HepG2 (cell line): ENCODE measurements at regions not wholly inside any gene's neighbourhood (a gene's known extent, or its start where the extent isn't known, plus 50 kb on each side); places are given as distances from the start of the nearest gene placed in this dataset.

Experiments used
- ATAC-seq: fragments of 200-7000 bp; cut with Tn5 transposase; 3 replicates; pipeline ENCODE4 v1.9.1; 2020; ENCODE audit warnings: mild to moderate bottlenecking, moderate library complexity
- BruUV-seq: library from RNA; stranded (reverse); fragments of 400-500 nt; replicated peaks from 2 replicates; lab custom pipeline; 2021; lab: Mats Ljungman, UMichigan
- CTCF ChIA-PET: fragments of 300-600 bp; formaldehyde crosslinking; extraction: SDS; loops from one replicate; lab custom pipeline; 2021; ENCODE audit warnings: low total read pairs, inconsistent platforms, low intra/inter-chr PET ratio; lab: Yijun Ruan, JAX
- POLR2A ChIA-PET: fragments of 350-600 bp; sonication (Branson Sonifier 250); formaldehyde crosslinking; loops from one replicate; lab custom pipeline; 2020; ENCODE audit warnings: antibody characterized with exemption, inconsistent platforms; lab: Yijun Ruan, JAX
- DNase-seq: peaks from one replicate; pipeline ENCODE4 v3.0.0-alpha.2; 2015; ENCODE audit warnings: low spot score
- FAIRE-seq: peaks from 3 replicates; lab custom pipeline; 2011; peaks lifted over from hg19 to GRCh38; lab: Jason Lieb, UNC
- H2AFZ ChIP-seq: one replicate; pipeline ENCODE4 v1.6.1; 2011; ENCODE audit warnings: low read length, inconsistent platforms
- H3K27ac ChIP-seq: fragments of 300-600 bp; 3 replicates; pipeline ENCODE4 v1.8.0; 2011; ENCODE audit warnings: mixed run types, mild to moderate bottlenecking, mixed read lengths, low read length, inconsistent platforms; ENCODE audit not compliant: insufficient read depth; ENCODE audit errors: extremely low read length
- H3K27me3 ChIP-seq, 2 experiments: fragments of 200-600 bp in 1 of 2; 2 replicates in 1 of 2; 3 replicates in 1 of 2; pipeline versions ENCODE4 v1.6.0 to v1.8.0; 2011; ENCODE audit warnings: low read length in 2 of 2, mild to moderate bottlenecking in 2 of 2, moderate library complexity in 2 of 2, inconsistent platforms in 1 of 2; ENCODE audit not compliant: insufficient read depth in 2 of 2, control insufficient read depth in 1 of 2
- H3K36me3 ChIP-seq, 2 experiments: fragments of 200-600 bp in 1 of 2; replicated peaks in 1 of 2; 2 replicates in 1 of 2; 3 replicates in 1 of 2; pipeline versions ENCODE4 v1.5.1 to v1.8.0; 2011; ENCODE audit warnings: low read length in 2 of 2, inconsistent platforms in 1 of 2; ENCODE audit not compliant: insufficient read depth in 2 of 2, control insufficient read depth in 1 of 2
- H3K4me1 ChIP-seq: 2 replicates; pipeline ENCODE4 v1.5.1; 2012; ENCODE audit warnings: low read length, inconsistent platforms; ENCODE audit not compliant: insufficient read depth
- H3K4me2 ChIP-seq: 2 replicates; pipeline ENCODE4 v1.6.0; 2011; ENCODE audit warnings: low read depth, low read length, inconsistent platforms
- H3K4me3 ChIP-seq, 3 experiments: fragments of 200-600 bp in 1 of 3; sonication (generic), shearing (Covaris generic) in 1 of 3; replicated peaks in 1 of 3; 2 replicates each; pipeline ENCODE4 v1.5.1; 2011 to 2016; ENCODE audit warnings: low read length in 3 of 3, inconsistent platforms in 2 of 3, low read depth in 2 of 3, mild to moderate bottlenecking in 2 of 3, control low read depth in 1 of 3, mixed read lengths in 1 of 3; ENCODE audit not compliant: insufficient read depth in 1 of 3
- H3K79me2 ChIP-seq: one replicate; pipeline ENCODE4 v1.6.1; 2011; ENCODE audit warnings: low read length, inconsistent platforms; ENCODE audit not compliant: insufficient read depth
- H3K9ac ChIP-seq: 2 replicates; pipeline ENCODE4 v1.6.0; 2011; ENCODE audit warnings: mild to moderate bottlenecking, low read depth, low read length, inconsistent platforms; ENCODE audit not compliant: insufficient read depth
- H3K9me3 ChIP-seq: 2 replicates; pipeline ENCODE4 v1.5.1; 2012; ENCODE audit warnings: mild to moderate bottlenecking, low read length
- H4K20me1 ChIP-seq: 2 replicates; pipeline ENCODE4 v1.6.0; 2011; ENCODE audit warnings: inconsistent platforms, mild to moderate bottlenecking, low read length, moderate library complexity; ENCODE audit not compliant: insufficient read depth
- GATAD2A ChIP-seq: IDR thresholded peaks from 2 replicates; pipeline ENCODE4 v1.6.1; 2016
- HES4 ChIP-seq: sonication (generic); formaldehyde crosslinking; IDR thresholded peaks from 2 replicates; pipeline ENCODE4 v1.9.0; 2021; ENCODE audit warnings: mild to moderate bottlenecking, missing genetic modification reagents, borderline replicate concordance
- NR2F2 ChIP-seq: IDR thresholded peaks from 2 replicates; pipeline ENCODE4 v1.6.1; 2012; ENCODE audit warnings: low read depth, inconsistent platforms, borderline replicate concordance
- POGK ChIP-seq: sonication (generic); formaldehyde crosslinking; conservative IDR thresholded peaks from 2 replicates; pipeline ENCODE4 v1.8.0; 2022; ENCODE audit warnings: mild to moderate bottlenecking, moderate library complexity, missing genetic modification reagents
- SOX5 ChIP-seq: IDR thresholded peaks from 2 replicates; pipeline ENCODE4 v1.6.1; 2016; ENCODE audit warnings: borderline replicate concordance
- ZNF143 ChIP-seq: sonication (generic); formaldehyde crosslinking; IDR thresholded peaks from 2 replicates; pipeline ENCODE4 v1.4.0; 2020; ENCODE audit warnings: missing genetic modification reagents
- ZNF263 ChIP-seq: sonication (generic); formaldehyde crosslinking; IDR thresholded peaks from 2 replicates; pipeline ENCODE4 v1.4.0; 2020; ENCODE audit warnings: missing genetic modification reagents
- ZNF878 ChIP-seq: sonication (generic); formaldehyde crosslinking; IDR thresholded peaks from 2 replicates; pipeline ENCODE4 v1.8.1; 2023; ENCODE audit warnings: mild to moderate bottlenecking, missing genetic modification reagents, moderate library complexity
- WGBS: methylation state at CpG from one replicate; pipeline ENCODE4 v1.1.6; 2017; ENCODE audit warnings: low lambda C conversion rate; 5-methylcytosine and 5-hydroxymethylcytosine counted together
- in situ Hi-C: cut with HindIII; loops from 2 replicates; pipeline ENCODE4 v1.10.0; 2017; ENCODE audit warnings: low pct_unique_long_range_greater_than_20kb; ENCODE audit not compliant: extremely low pct_ligation_motif_present
- intact Hi-C: fragments of 100-400 bp; cut with micrococcal nuclease; formaldehyde crosslinking; loops from one replicate; pipeline ENCODE4 v1.10.0; 2022; ENCODE audit not compliant: unreplicated experiment
- TF ChIP-seq, protein P1 (sequence below): sonication (generic); formaldehyde crosslinking; IDR thresholded peaks from 2 replicates; pipeline ENCODE4 v1.8.1; 2023; ENCODE audit warnings: mild to moderate bottlenecking, moderate library complexity, missing genetic modification reagents
- TF ChIP-seq, protein P2 (sequence below): sonication (generic); formaldehyde crosslinking; IDR thresholded peaks from 2 replicates; pipeline ENCODE4 v1.4.0; 2020; ENCODE audit warnings: low read depth, mild to moderate bottlenecking, missing genetic modification reagents

DNA sequence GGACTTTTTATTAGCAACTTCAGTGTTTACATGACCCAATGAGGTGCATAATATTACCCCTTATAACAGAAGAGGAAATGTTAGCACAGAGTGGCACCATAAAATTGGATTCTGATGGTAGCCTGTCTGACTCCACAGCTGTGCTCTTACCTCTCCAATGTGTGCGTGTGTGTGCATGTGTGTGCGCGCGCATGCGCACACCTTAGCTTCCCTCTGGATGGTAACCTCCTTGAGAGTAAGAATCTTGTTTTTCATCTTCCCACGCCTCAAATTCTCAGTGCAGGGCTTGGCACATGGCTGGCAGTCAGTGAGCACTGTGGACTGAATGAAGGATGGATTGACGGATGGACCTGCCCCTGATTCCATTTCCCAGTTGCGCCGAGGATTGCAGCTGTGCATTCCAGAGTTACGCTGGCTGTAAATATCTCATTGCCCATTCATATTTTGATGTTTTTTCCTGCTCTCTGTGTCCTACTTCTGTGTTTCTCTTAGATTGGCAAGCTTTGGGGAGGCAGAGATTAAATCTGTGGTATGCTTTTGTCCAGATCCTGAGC, 99.2 kb upstream of the WASF3 start:
- BruUV-seq, result no TSS peak
- TF ChIP-seq GATAD2A (CRISPR knock-in tag) (no peak), SOX5 (CRISPR knock-in tag) (no peak), POGK (no peak), HES4 (CRISPR knock-in tag) (no peak), NR2F2 (no peak), ZNF263 (no peak), ZNF143 (CRISPR knock-in tag) (no peak), ZNF878 (CRISPR knock-in tag) (no peak)
- TF ChIP-seq, protein P1, sequence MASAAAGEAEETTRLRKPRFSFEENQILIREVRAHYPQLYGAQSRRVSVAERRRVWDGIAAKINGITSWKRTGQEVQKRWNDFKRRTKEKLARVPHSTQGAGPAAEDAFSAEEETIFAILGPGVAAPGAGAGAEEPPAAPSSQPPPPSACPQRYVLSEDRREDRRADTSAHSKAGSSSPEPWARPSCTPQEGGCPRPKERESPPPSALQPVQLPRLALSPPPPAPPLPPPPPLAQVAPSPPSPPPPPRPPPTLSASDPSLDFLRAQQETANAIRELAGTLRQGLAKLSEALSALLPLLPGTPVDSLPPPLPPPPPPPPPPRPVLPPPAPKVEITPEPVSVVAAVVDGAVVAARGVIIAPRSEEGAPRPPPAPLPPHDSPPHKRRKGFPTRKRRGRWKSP (CRISPR knock-in tag), result no peak
- TF ChIP-seq, protein P2, sequence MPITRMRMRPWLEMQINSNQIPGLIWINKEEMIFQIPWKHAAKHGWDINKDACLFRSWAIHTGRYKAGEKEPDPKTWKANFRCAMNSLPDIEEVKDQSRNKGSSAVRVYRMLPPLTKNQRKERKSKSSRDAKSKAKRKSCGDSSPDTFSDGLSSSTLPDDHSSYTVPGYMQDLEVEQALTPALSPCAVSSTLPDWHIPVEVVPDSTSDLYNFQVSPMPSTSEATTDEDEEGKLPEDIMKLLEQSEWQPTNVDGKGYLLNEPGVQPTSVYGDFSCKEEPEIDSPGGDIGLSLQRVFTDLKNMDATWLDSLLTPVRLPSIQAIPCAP, result no peak
- no peaks in the 10 kb centered on the region for H3K36me3 ChIP-seq
- DNase-seq (no peak), FAIRE-seq (no peak), ATAC-seq (no peak)
- H3K27me3 ChIP-seq, result peaks cover 0 to 3% of the 10 kb centered on the region in 2 experiments; a peak in 2 of 5 replicates
- H3K4me2 ChIP-seq, result no peak overlapping the region
- in situ Hi-C loops, result no loop called here
- ChIA-PET POLR2A (no interaction called here), CTCF (no interaction called here)
- no peaks in the 10 kb centered on the region for H3K9me3 ChIP-seq
- no peaks in the 10 kb centered on the region for H4K20me1 ChIP-seq
- H2AFZ ChIP-seq, result no peak overlapping the region
- 46% methylated on average over 10 of the region's 10 CpGs for WGBS
- H3K4me1 ChIP-seq, result no peaks in the 10 kb centered on the region
- no peak overlapping the region for H3K4me3 ChIP-seq
- intact Hi-C loops, result no loop called here
- H3K79me2 ChIP-seq, result no peaks in the 10 kb centered on the region
- no peak overlapping the region for H3K27ac ChIP-seq
- no peak overlapping the region for H3K9ac ChIP-seq
